GM21390 (cell line): ENCODE measurements at regions not wholly inside any gene's neighbourhood (a gene's known extent, or its start where the extent isn't known, plus 50 kb on each side); places are given as distances from the start of the nearest gene placed in this dataset.
A peak's percentile ranks its signal among the peaks of the same experiment; 100 is the strongest.
"Not testable (repeated sequence)": the region's sequence is repeated elsewhere in the genome, so short reads cannot be mapped to it uniquely, and the experiment has no call there.

Experiments used
- ATAC-seq: cut with Tn5 transposase; IDR thresholded peaks from one replicate; pipeline ENCODE4 v1.9.1; 2021; ENCODE audit not compliant: unreplicated experiment

DNA sequence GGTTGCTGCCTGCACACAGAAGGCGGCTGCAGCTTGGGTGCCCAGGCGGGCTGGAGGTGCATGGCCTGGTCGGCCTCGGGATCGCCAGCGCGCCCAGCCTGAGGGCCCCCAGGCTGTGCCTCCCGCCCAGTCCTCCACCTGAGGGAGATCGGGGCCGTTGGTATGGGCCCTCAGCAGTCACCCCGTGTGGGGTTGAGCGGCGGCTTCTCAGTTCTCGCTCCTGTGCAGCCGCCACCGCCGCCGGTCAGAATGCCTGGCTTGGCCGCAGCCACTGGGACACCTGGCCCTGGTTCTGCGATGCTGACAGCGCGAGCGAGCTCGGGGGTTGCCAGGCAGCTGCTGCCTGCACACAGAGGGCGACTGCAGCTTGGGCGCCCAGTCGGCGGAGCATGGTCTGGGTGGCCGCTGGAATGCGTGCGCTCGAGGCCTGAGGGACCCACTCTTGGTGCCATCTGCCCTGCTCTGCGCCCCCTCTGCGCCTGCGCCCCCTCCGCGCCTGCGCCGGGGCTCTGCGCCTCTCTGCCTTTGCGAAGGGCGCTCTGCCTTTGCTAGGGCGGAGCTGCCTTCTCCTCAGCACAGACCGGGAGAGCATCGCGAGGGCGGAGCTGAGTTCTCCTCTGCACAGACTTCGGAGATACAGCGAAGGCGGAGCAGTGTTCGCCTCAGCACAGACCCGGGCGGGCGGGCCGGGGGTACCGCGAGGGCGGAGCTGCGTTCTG lies 84.6 kb upstream of the ZNG1F start:
- ATAC-seq: peak; percentile 100

DNA sequence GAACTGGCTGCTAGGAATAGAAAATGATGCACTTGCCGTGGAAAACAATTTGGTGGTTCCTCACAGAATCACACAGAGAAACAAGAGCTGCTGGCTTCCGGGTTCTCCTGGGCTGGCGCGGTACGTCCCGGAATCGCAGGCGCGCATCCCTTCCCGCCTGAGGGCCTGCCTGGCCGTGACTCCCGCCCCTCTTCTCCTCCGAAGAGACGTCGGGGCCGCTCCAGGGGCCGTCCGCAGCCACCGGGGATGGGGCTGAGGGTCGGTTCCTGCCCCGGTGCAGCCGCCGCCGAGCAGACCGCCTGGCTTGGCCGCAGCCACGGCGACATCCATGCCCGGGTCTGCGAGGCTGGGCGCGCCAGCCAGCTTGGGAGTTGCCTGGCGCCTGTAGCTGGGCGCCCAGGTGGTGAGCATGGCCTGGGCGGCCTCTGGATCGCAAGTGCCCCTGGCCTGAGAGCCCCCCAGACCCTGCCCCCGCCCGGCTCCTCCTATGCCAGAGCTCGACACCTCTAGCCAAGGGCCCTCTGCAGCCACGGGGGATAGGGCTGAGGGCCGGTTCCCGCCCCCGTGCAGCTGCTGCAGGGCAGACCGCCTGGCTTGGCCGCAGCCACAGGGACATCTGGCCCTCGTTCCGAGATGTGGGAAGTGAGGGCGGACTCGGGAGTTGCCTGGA lies 83.9 kb upstream of the ZNG1F start:
- peak; percentile 29 for ATAC-seq

DNA sequence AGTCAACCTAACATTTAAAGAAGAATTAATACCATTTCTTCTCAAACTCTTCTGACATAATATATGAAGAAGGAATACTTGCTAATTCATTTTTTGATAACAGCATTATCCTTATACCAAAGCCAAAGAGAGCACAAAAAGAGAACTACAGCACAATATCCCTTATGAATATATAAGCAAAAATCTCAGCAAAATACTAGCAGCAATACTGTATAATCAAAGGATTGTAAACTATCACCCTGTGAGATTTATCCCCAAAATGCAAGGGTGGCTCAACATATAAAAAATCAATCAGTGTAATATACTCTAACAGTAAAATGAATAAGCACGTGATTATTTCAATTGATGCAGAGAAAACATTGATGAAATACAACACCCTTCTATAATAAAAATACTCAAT lies 81.9 kb upstream of the ZNG1F start:
- not testable (repeated sequence) for ATAC-seq

DNA sequence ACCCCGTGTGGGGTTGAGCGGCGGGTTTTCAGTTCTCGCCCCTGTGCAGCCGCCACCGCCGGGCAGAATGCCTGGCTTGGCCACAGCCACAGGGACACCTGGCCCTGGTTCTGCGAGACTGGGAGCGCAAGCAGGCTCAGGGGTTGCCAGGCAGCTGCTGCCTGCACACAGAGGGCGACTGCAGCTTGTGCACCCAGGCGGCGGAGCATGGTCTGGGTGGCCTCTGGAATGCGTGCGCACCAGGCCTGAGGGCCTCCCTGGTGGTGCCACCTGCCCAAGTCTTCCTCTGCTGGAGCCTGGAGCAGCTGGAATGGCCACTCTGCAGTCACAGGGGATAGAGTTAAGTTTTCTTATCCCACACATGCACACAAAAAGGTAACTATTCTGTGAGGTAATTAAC lies 80.4 kb upstream of the ZNG1F start:
- not testable (repeated sequence) for ATAC-seq

DNA sequence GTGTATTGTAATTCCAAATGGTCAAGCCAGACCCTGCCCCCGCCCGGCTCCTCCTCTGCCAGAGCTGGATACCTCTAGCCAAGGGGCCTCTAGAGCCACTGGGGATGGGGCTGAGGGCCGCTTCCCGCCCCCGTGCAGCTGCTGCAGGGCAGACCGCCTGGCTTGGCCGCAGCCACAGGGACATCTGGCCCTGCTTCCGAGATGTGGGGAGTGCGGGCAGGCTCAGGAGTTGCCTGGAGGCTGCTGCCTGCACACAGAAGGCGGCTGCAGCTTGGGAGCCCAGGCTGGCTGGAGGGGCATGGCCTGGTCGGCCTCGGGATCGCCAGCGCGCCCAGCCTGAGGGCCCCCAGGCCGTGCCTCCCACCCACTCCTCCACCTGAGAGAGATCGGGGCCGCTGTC lies 79.9 kb upstream of the ZNG1F start:
- not testable (repeated sequence) for ATAC-seq

DNA sequence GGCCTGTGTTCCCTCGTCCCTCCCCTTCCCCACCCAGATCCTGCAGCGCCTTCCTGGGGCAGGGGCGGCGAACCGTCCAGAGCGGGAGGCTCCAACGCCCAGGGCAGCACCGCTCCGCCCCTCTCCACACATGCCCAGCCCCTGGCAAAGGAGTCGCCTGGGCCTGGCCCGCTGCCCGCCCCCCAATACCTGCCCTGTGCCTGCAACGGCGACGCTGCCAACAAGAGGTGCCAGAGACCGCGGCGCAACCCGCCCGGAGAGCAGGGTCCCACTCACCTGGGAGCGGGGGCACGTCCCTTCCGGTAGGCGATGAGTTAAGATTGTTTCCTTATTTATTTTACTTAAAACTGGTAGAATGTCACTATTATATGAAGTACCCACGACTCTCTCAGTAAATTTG lies 77.5 kb upstream of the ZNG1F start:
- not testable (repeated sequence) for ATAC-seq

DNA sequence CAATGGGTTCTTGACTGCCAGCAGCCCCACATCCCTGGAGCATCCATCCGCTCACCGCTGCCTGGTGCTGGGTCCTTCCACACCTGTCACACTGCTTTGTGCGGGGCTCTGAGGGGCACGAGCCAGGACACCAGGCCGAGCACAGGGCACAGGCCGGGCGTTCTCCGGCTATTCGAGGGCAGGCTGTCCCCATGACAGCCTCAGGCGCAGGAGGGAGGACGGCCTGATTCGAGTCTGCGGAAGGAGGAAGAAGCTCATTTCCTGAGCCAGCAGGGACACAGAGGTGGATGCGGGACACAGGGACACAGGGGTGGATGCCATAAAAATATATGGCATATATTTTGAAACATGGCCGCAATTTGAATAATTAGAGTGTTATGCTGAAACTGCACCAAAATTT lies 76.9 kb upstream of the ZNG1F start:
- not testable (repeated sequence) for ATAC-seq

DNA sequence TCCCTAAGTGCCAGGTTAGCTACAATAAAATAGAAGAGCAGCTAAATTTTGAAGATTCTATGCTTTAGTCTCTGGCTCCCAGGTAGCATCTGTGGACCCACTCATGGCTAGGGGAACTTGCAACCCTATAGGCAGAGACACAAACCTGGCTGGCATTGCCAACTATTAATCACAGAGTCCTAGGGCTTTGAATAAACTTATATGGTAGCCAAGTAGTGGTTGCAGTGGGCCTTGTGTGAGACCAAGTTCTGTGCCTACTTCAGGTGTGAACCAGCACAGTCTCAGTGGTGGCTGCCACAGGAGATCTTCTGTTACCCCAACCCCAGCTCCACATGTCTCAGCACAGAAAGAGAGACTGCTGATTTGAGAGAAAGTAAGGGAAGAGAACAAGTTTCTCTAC lies 62.9 kb upstream of the ZNG1F start:
- not testable (repeated sequence) for ATAC-seq

DNA sequence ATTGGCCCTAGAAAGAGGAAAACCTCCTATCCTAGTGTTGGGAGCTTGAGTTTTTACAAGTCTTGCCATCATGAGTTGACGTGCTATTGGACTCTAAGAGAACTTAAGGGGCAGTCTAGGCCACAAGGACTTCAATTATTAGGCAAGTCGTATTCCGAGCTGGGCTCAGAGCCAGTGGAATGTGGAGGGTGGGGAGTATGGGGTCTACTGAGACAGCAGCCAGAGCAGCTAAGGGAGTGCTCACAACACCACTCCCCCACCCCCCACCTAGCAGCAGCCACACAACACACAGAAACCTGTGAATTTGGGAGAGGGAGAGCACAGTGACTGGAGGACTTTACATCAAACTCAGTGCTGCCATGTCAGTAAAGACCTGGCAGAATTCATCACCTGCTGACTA lies 62.0 kb upstream of the ZNG1F start:
- not testable (repeated sequence) for ATAC-seq

DNA sequence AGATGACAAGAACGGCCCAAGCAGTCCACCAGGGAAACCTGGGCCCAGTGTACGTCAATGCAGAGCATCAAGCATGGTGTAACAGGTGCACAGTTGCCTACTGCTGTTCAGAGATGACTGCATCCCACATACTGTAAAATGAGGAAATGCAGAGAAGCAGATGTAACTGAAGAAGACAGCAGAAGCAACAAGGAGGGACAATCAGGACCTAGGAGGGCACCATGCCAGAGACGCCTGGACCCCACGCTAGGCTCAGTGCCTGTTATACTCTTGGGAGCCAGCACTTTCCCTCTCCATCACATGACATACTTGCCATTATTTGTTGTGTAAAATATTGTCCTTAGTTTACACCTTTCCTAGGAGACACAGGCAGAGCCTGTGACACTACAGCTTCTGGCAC lies 57.6 kb upstream of the ZNG1F start:
- ATAC-seq: not testable (repeated sequence)
